GM03348 (cell line): ENCODE measurements at regions not wholly inside any gene's neighbourhood (a gene's known extent, or its start where the extent isn't known, plus 50 kb on each side); places are given as distances from the start of the nearest gene placed in this dataset.

Experiments used
- DNase-seq: peaks from one replicate; pipeline ENCODE4 v3.0.0; 2012; ENCODE audit warnings: low spot score

- DNase-seq = no peak
Observed at GRCh38 chr10:111988646-111989045, 194.9 kb downstream of the GPAM start.

- no peak for DNase-seq
Observed at GRCh38 chr10:111989136-111989911, 194.2 kb downstream of the GPAM start.

- DNase-seq = peak; percentile 39
Observed at GRCh38 chr10:111990734-111991133, 192.8 kb downstream of the GPAM start.

GRCh38 chr10:111993321-111993720 is 190.2 kb downstream of the GPAM start:
- DNase-seq = no peak

GRCh38 chr10:111993872-111994426 is 189.6 kb downstream of the GPAM start:
- no peak for DNase-seq

- no peak for DNase-seq
Observed at GRCh38 chr10:111996103-111996502, 187.5 kb downstream of the GPAM start.

- no peak for DNase-seq
Observed at GRCh38 chr10:111998728-111999127, 184.8 kb downstream of the GPAM start.

- DNase-seq = no peak
Observed at GRCh38 chr10:111999205-111999914, 184.2 kb downstream of the GPAM start.

GRCh38 chr10:111999915-112000302 is 183.7 kb downstream of the GPAM start:
- DNase-seq = no peak

GRCh38 chr10:112000466-112000865 is 183.1 kb downstream of the GPAM start:
- peak; percentile 46 for DNase-seq

- no peak for DNase-seq
Observed at GRCh38 chr10:112002206-112002605, 181.4 kb downstream of the GPAM start.

GRCh38 chr10:112004075-112004474 is 179.5 kb downstream of the GPAM start:
- no peak for DNase-seq

GRCh38 chr10:112005044-112005443 is 178.5 kb downstream of the GPAM start:
- no peak for DNase-seq

GRCh38 chr10:112006407-112006806 is 177.2 kb downstream of the GPAM start:
- no peak for DNase-seq

GRCh38 chr10:112006831-112007230 is 176.7 kb downstream of the GPAM start:
- no peak for DNase-seq

- DNase-seq = no peak
Observed at GRCh38 chr10:112022196-112022595, 161.4 kb downstream of the GPAM start.

GRCh38 chr10:112024079-112024478 is 159.5 kb downstream of the GPAM start:
- no peak for DNase-seq

- no peak for DNase-seq
Observed at GRCh38 chr10:112025228-112025627, 158.3 kb downstream of the GPAM start.

GRCh38 chr10:112026438-112026837 is 157.1 kb downstream of the GPAM start:
- no peak for DNase-seq

- no peak for DNase-seq
Observed at GRCh38 chr10:112027731-112028280, 155.8 kb downstream of the GPAM start.

GRCh38 chr10:112030431-112030830 is 153.1 kb downstream of the GPAM start:
- no peak for DNase-seq

- no peak for DNase-seq
Observed at GRCh38 chr10:112039823-112040222, 143.7 kb downstream of the GPAM start.

GRCh38 chr10:112040696-112041095 is 142.9 kb downstream of the GPAM start:
- no peak for DNase-seq
